Left lung (tissue), 4 donors: ENCODE measurements at regions not wholly inside any gene's neighbourhood (a gene's known extent, or its start where the extent isn't known, plus 50 kb on each side); places are given as distances from the start of the nearest gene placed in this dataset.
A peak's percentile ranks its signal among the peaks of the same experiment; 100 is the strongest.

Experiments
- ATAC-seq: fragments of 200-7000 bp; cut with Tn5 transposase; one replicate; pipeline ENCODE4 v1.9.1; 2020; ENCODE audit warnings: moderate library complexity
- DNase-seq, 4 donors: peaks; one replicate each; pipeline ENCODE4 v3.0.0-alpha.2; 2013 to 2020
- H3K27ac ChIP-seq, 2 donors: fragments of 200-600 bp; sonication (generic) in 1 of 2; one replicate each; pipeline versions ENCODE4 v1.5.0 to v1.8.0; 2020 to 2021
- H3K27me3 ChIP-seq, 2 donors: fragments of 200-600 bp; sonication (generic) in 1 of 2; one replicate each; pipeline versions ENCODE4 v1.5.0 to v1.8.0; 2020 to 2021
- H3K36me3 ChIP-seq, 2 donors: fragments of 200-600 bp; sonication (generic) in 1 of 2; one replicate each; pipeline versions ENCODE4 v1.5.0 to v1.8.0; 2020 to 2021
- H3K4me1 ChIP-seq, 2 donors: fragments of 200-600 bp; one replicate each; pipeline ENCODE4 v1.8.0; 2021
- H3K4me3 ChIP-seq, 2 donors: fragments of 200-600 bp; sonication (generic) in 1 of 2; one replicate each; pipeline versions ENCODE4 v1.5.0 to v1.8.0; 2020 to 2021; ENCODE audit warnings: mild to moderate bottlenecking in 1 of 2
- H3K9me3 ChIP-seq, 2 donors: fragments of 200-600 bp; sonication (generic) in 1 of 2; one replicate each; pipeline versions ENCODE4 v1.5.0 to v1.8.0; 2020 to 2021
- intact Hi-C, 2 donors: fragments of 100-400 bp; cut with DNase I; formaldehyde crosslinking; loops; one replicate each; pipeline versions ENCODE4 v1.11.2 to v1.14.2; 2022
- TF ChIP-seq, protein P1 (sequence below), 2 donors: fragments of 200-600 bp; sonication (generic) in 1 of 2; IDR thresholded peaks; one replicate each; pipeline versions ENCODE4 v1.5.0 to v1.8.0; 2021; ENCODE audit warnings: antibody characterized with exemption in 2 of 2
- donor health status: DM: no; HTN: yes; CAD: no.
- donor health status: DM: no; HTN: no; CAD: no.

DNA sequence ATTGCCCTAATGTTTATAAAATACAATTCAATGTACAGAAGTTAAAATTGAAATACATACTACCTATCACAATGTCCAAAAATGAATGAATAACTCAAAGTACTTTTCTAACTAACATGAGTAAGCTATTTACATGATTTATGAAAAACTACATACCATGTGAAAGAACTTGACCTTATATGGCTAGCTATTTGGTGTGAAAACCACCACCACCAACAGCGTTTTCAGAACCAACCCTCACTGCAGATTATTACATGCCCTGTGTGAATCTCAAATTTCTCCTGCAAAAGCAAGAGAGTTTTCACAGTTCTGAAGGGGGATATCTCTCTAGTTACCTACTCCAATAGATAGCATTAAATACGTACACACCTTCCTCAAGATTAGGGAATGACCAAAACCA lies 198.5 kb downstream of the SPATA18 start:
- TF ChIP-seq, protein P1, sequence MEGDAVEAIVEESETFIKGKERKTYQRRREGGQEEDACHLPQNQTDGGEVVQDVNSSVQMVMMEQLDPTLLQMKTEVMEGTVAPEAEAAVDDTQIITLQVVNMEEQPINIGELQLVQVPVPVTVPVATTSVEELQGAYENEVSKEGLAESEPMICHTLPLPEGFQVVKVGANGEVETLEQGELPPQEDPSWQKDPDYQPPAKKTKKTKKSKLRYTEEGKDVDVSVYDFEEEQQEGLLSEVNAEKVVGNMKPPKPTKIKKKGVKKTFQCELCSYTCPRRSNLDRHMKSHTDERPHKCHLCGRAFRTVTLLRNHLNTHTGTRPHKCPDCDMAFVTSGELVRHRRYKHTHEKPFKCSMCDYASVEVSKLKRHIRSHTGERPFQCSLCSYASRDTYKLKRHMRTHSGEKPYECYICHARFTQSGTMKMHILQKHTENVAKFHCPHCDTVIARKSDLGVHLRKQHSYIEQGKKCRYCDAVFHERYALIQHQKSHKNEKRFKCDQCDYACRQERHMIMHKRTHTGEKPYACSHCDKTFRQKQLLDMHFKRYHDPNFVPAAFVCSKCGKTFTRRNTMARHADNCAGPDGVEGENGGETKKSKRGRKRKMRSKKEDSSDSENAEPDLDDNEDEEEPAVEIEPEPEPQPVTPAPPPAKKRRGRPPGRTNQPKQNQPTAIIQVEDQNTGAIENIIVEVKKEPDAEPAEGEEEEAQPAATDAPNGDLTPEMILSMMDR (IDR thresholded peaks at IDR 0.05): no peak

DNA sequence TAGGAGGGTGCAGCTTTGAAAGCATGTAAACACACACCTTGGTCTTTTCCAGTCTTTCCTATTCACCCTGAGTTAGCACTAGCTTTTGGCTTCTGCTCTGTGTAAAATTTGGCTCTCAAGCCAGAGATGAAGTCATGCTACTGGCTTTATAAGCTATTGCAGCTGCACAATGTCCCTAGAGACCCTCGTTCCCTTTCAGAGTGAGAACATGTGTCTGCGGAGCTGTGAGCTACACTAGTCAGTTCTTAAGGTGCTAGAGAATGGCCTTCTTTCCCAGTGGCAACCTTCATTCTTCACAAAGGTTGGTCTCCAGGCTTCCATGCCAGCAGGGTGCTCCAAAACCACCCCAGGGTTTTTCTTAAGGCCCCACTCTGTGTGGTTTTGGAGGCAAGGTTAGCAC lies 199.1 kb downstream of the SPATA18 start:
- intact Hi-C loops: no loop called here

More for the DNA sequence above, 198.5 kb downstream of the SPATA18 start:
- intact Hi-C loops: no loop called here
- ATAC-seq (no peak), DNase-seq (no peak)
- H3K36me3 ChIP-seq: no peaks in the 10 kb centered on the region
- H3K27ac ChIP-seq: no peak overlapping the region
- H3K27me3 ChIP-seq: no peaks in the 10 kb centered on the region
- peaks cover 0 to 8% of the 10 kb centered on the region in 2 donors for H3K9me3 ChIP-seq
- H3K4me3 ChIP-seq: no peak overlapping the region
- H3K4me1 ChIP-seq: no peaks in the 10 kb centered on the region

DNA sequence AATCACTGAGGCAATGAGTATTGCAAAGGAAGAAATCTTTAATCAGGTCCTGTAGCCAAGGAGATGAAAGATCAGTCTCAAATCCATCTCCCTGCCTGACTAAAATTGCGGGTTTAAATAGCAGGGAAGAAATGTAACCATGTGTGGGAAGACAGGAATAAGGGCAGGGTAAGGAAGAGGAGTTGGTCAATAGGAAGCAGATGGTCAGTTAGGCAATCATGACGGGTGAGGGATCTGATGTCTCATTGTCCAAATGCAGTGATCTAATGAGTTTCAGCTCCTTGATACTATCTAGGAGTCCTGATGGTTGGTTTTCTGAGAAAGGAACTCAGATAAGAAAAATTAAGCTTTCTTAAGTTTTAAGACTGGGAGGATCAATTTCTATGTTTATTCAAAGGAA lies 200.8 kb downstream of the SPATA18 start:
- intact Hi-C loops: no loop called here
- H3K9me3 ChIP-seq: peaks cover 0 to 8% of the 10 kb centered on the region in 2 donors

More for the DNA sequence above, 199.1 kb downstream of the SPATA18 start:
- Histone ChIP-seq H3K4me1 (no peaks in the 10 kb centered on the region), H3K27ac (no peak overlapping the region), H3K9me3 (peaks cover 0 to 8% of the 10 kb centered on the region in 2 donors), H3K27me3 (no peaks in the 10 kb centered on the region), H3K36me3 (no peaks in the 10 kb centered on the region), H3K4me3 (no peak overlapping the region)
- no peak for ATAC-seq
- DNase-seq: peak in 2 of 4 donors; percentile 54 to 61
- TF ChIP-seq, protein P1 (IDR thresholded peaks at IDR 0.05): no peak

DNA sequence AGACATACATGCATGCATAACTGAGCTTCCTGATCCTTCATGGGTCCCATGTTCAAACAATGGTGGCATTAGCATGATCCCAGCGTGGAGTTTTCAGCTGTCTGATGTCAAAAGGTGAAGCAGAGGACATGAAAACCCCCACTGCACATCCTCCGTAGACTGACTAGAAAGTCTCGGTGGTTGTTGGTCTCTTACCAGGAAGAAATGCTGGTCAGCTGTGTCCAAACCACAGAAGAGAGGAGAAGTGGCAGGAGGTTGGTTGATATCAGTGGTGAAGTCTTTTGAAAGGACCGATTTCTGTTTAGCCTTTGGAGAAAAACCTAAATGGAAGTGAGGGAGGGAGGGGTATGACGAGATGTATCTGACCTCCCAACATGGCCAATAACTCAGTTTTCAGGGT lies 201.9 kb downstream of the SPATA18 start:
- H3K27me3 ChIP-seq: no peaks in the 10 kb centered on the region
- H3K4me1 ChIP-seq: no peaks in the 10 kb centered on the region
- no peak overlapping the region for H3K27ac ChIP-seq
- TF ChIP-seq, protein P1 (IDR thresholded peaks at IDR 0.05): no peak
- H3K9me3 ChIP-seq: peaks cover 0 to 8% of the 10 kb centered on the region in 2 donors
- no peak for ATAC-seq
- no peak overlapping the region for H3K4me3 ChIP-seq
- DNase-seq: no peak
- intact Hi-C loops: no loop called here
- no peaks in the 10 kb centered on the region for H3K36me3 ChIP-seq

More for the DNA sequence above, 200.8 kb downstream of the SPATA18 start:
- H3K27me3 ChIP-seq: no peaks in the 10 kb centered on the region
- no peak for DNase-seq
- H3K36me3 ChIP-seq: no peaks in the 10 kb centered on the region
- H3K27ac ChIP-seq: no peak overlapping the region
- TF ChIP-seq, protein P1 (IDR thresholded peaks at IDR 0.05): no peak
- H3K4me1 ChIP-seq: no peaks in the 10 kb centered on the region
- no peak for ATAC-seq
- no peak overlapping the region for H3K4me3 ChIP-seq

DNA sequence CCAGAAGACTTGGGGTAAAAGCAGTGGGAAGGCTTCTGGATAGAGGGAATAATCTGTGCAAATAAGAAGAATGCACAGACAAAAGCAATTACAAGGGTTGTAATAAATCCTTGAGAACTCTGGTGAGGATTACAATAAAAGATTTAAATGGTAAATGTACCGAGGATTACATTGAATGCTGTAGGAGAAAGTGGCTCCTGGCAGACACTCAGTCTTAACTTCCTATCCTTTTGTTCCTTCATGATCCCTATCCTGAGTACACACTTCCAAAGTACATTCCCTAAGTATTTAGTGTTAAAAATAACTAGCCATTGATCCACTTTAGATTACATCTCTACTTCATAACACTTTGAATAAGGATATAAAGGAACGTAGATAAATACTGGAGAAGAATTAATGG lies 205.4 kb downstream of the SPATA18 start:
- no peak for ATAC-seq
- Histone ChIP-seq H3K36me3 (no peaks in the 10 kb centered on the region), H3K4me1 (no peaks in the 10 kb centered on the region), H3K27me3 (no peaks in the 10 kb centered on the region), H3K4me3 (no peak overlapping the region), H3K9me3 (peaks cover 0 to 8% of the 10 kb centered on the region in 2 donors), H3K27ac (no peak overlapping the region)
- TF ChIP-seq, protein P1 (IDR thresholded peaks at IDR 0.05): no peak
- intact Hi-C loops: no loop called here
- no peak for DNase-seq
